CD4-positive, alpha-beta memory T cell (primary cell): ENCODE measurements at regions not wholly inside any gene's neighbourhood (a gene's known extent, or its start where the extent isn't known, plus 50 kb on each side); places are given as distances from the start of the nearest gene placed in this dataset.

ENCODE experiments used
- CTCF ChIA-PET: fragments of 350-600 bp; sonication (Branson Sonifier 250); formaldehyde crosslinking; loops from one replicate; lab custom pipeline; 2021; ENCODE audit warnings: inconsistent platforms; ENCODE audit not compliant: partially characterized antibody; lab: Charles Lee
- POLR2A ChIA-PET: fragments of 350-600 bp; sonication (Branson Sonifier 250); formaldehyde crosslinking; loops from one replicate; lab custom pipeline; 2021; ENCODE audit not compliant: partially characterized antibody; lab: Charles Lee
- DNase-seq, 5 donors: peaks; one replicate each; pipeline versions ENCODE4 v3.0.0 to v3.0.0-alpha.2; 2020 to 2022; ENCODE audit warnings: mixed read lengths in 1 of 5
- H3K27ac ChIP-seq: one replicate; pipeline ENCODE4 v1.7.0; 2013; ENCODE audit warnings: low read depth, low read length
- H3K27me3 ChIP-seq: 2 replicates; pipeline ENCODE4 v1.7.0; 2013; ENCODE audit warnings: mild to moderate bottlenecking, low read length, moderate library complexity; ENCODE audit not compliant: insufficient read depth
- H3K36me3 ChIP-seq: 2 replicates; pipeline ENCODE4 v1.7.0; 2013; ENCODE audit warnings: mild to moderate bottlenecking, low read length, moderate library complexity; ENCODE audit not compliant: insufficient read depth
- H3K4me1 ChIP-seq: 2 replicates; pipeline ENCODE4 v1.7.0; 2013; ENCODE audit warnings: mild to moderate bottlenecking, low read length, moderate library complexity; ENCODE audit not compliant: insufficient read depth
- H3K4me3 ChIP-seq, 2 donors: one replicate each; pipeline ENCODE4 v1.7.0; 2013; ENCODE audit warnings: low read length in 2 of 2, mild to moderate bottlenecking in 1 of 2
- H3K9me3 ChIP-seq, 2 donors: one replicate each; pipeline ENCODE4 v1.7.0; 2013; ENCODE audit warnings: low read length in 2 of 2, control low read depth in 1 of 2; ENCODE audit not compliant: control insufficient read depth in 1 of 2
- H3K27ac Mint-ChIP-seq, 7 donors: one replicate each; pipeline ENCODE4 v1.8.0; 2020 to 2021; ENCODE audit warnings: mixed read lengths in 7 of 7, mild to moderate bottlenecking in 6 of 7, inconsistent platforms in 3 of 7, moderate library complexity in 3 of 7
- H3K27me3 Mint-ChIP-seq, 2 donors: one replicate each; pipeline ENCODE4 v1.8.0; 2020 to 2021; ENCODE audit warnings: mixed read lengths in 2 of 2
- H3K36me3 Mint-ChIP-seq, 2 donors: one replicate each; pipeline ENCODE4 v1.8.0; 2020 to 2021; ENCODE audit warnings: mixed read lengths in 2 of 2, inconsistent platforms in 1 of 2, mild to moderate bottlenecking in 1 of 2
- H3K4me1 Mint-ChIP-seq, 4 donors: one replicate each; pipeline ENCODE4 v1.8.0; 2020 to 2021; ENCODE audit warnings: mixed read lengths in 4 of 4, mild to moderate bottlenecking in 1 of 4
- H3K4me3 Mint-ChIP-seq, 8 donors: one replicate each; pipeline ENCODE4 v1.8.0; 2020 to 2021; ENCODE audit warnings: mixed read lengths in 8 of 8, mild to moderate bottlenecking in 7 of 8, moderate library complexity in 6 of 8, inconsistent platforms in 3 of 8
- H3K9me3 Mint-ChIP-seq, 8 donors: one replicate each; pipeline ENCODE4 v1.8.0; 2020 to 2021; ENCODE audit warnings: mixed read lengths in 8 of 8, mild to moderate bottlenecking in 5 of 8, inconsistent platforms in 3 of 8, moderate library complexity in 1 of 8
- intact Hi-C: fragments of 100-400 bp; cut with micrococcal nuclease; formaldehyde crosslinking; loops from one replicate; pipeline ENCODE4 v1.15.1; 2023

DNA sequence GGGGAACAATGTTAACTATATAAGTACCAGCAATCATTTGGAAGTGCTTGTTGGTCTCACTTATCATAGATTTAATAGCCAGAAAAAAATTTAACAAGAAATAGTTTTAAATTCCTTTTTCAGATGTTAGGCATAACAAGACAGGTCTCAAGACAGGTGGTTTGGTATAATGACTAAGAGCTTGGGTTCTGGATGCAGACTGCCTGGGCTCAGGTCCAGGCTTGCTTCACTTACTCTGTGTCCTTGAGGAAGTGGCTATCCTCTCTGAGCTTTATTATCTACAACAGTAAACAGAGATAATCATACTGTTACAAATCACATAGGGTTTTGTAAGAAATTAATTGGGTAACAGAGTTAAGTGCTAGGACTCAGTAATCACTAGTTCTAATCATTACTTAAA, 338.0 kb upstream of the FLRT2 start:
- Mint-ChIP-seq H3K4me1 (no peaks in the 10 kb centered on the region), H3K36me3 (no peaks in the 10 kb centered on the region), H3K4me3 (no peak overlapping the region), H3K27me3 (no peaks in the 10 kb centered on the region), H3K27ac (no peak overlapping the region), H3K9me3 (peaks cover 0 to 30% (median 6%) of the 10 kb centered on the region in 8 donors)
- intact Hi-C loops, result no loop called here
- ChIA-PET POLR2A (no interaction called here), CTCF (no interaction called here)
- no peaks in the 10 kb centered on the region for H3K27me3 ChIP-seq
- H3K9me3 ChIP-seq, result no peaks in the 10 kb centered on the region
- no peak overlapping the region for H3K4me3 ChIP-seq
- H3K36me3 ChIP-seq, result no peaks in the 10 kb centered on the region
- no peak overlapping the region for H3K27ac ChIP-seq
- no peak for DNase-seq
- no peaks in the 10 kb centered on the region for H3K4me1 ChIP-seq

DNA sequence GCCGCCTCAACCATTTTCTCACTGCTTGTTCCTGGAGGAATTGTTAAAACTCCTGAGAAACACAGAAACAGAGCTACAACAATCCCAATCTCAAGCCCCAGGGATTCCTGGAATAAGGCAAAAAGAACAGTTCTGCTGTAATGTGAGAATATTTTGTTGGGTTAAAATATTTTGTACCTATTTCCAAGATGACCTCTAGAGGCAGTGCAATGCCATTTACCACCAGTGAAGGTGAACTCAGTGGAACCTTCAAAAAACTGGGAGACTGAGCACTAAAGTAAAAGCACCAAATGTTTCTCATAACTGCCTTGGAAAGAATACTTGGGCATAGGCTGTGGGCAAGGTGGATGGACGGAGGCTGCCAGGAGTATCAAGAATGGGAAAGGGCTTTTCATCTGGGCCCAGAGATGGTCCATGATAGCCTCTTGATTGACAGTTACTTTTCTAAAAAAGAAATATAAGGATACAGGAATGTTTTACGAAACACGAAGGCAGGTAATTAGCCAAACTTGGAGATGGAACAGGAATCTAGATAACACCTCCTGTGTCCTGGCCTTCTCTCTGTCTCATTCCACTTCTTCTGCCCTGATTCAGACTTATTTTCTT, 334.0 kb upstream of the FLRT2 start:
- no peak overlapping the region for H3K4me3 ChIP-seq
- H3K27ac Mint-ChIP-seq, result no peak overlapping the region
- H3K36me3 Mint-ChIP-seq, result no peaks in the 10 kb centered on the region
- no peaks in the 10 kb centered on the region for H3K9me3 ChIP-seq
- no peaks in the 10 kb centered on the region for H3K36me3 ChIP-seq
- intact Hi-C loops, result no loop called here
- CTCF ChIA-PET, result no interaction called here
- no peak overlapping the region for H3K4me3 Mint-ChIP-seq
- H3K27ac ChIP-seq, result no peak overlapping the region
- H3K4me1 ChIP-seq, result no peaks in the 10 kb centered on the region
- POLR2A ChIA-PET, result no interaction called here
- H3K27me3 Mint-ChIP-seq, result no peaks in the 10 kb centered on the region
- H3K4me1 Mint-ChIP-seq, result no peaks in the 10 kb centered on the region
- no peaks in the 10 kb centered on the region for H3K27me3 ChIP-seq
- DNase-seq, result no peak
- peaks cover 0 to 24% (median 4%) of the 10 kb centered on the region in 8 donors for H3K9me3 Mint-ChIP-seq

DNA sequence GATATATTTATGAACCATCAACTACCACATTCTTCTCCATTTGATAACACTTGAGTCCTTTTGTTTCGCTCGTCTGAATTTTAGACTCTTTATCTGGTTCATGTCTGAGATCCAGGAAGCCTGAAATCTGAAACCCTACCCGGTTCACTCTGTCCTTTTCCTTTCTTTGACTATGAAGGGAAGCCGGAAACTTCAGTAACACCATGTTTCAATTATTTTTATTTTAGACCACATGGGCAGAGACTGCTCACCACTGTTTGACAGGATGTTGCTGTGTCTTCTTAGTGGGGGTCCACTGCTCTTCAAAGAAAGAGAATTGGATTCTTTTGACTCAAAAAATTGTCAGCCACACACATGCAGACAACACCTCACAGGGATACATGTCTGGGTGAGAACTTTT, 331.9 kb upstream of the FLRT2 start:
- H3K9me3 Mint-ChIP-seq, result peaks cover 0 to 15% (median 4%) of the 10 kb centered on the region in 8 donors
- intact Hi-C loops, result no loop called here
- H3K9me3 ChIP-seq, result no peaks in the 10 kb centered on the region
- H3K36me3 ChIP-seq, result no peaks in the 10 kb centered on the region
- no peak overlapping the region for H3K4me3 Mint-ChIP-seq
- H3K36me3 Mint-ChIP-seq, result no peaks in the 10 kb centered on the region
- H3K27me3 ChIP-seq, result no peaks in the 10 kb centered on the region
- no peak overlapping the region for H3K4me3 ChIP-seq
- ChIA-PET POLR2A (no interaction called here), CTCF (no interaction called here)
- no peaks in the 10 kb centered on the region for H3K4me1 ChIP-seq
- H3K4me1 Mint-ChIP-seq, result no peaks in the 10 kb centered on the region
- no peak overlapping the region for H3K27ac ChIP-seq
- no peaks in the 10 kb centered on the region for H3K27me3 Mint-ChIP-seq
- H3K27ac Mint-ChIP-seq, result no peak overlapping the region
- no peak for DNase-seq

- Mint-ChIP-seq H3K27me3 (no peaks in the 10 kb centered on the region), H3K27ac (no peak overlapping the region), H3K4me3 (no peak overlapping the region), H3K4me1 (no peaks in the 10 kb centered on the region), H3K9me3 (peaks cover 0 to 17% (median 3%) of the 10 kb centered on the region in 8 donors), H3K36me3 (no peaks in the 10 kb centered on the region)
- Histone ChIP-seq H3K36me3 (no peaks in the 10 kb centered on the region), H3K27me3 (no peaks in the 10 kb centered on the region), H3K9me3 (no peaks in the 10 kb centered on the region), H3K4me1 (no peaks in the 10 kb centered on the region), H3K27ac (no peak overlapping the region), H3K4me3 (no peak overlapping the region)
- no peak for DNase-seq
- POLR2A ChIA-PET, result interaction anchor here (0.6 kb wide), 1 partner anchor 1136 kb away, joined by 3 read pairs; no protein-coding TSS in a partner anchor
- intact Hi-C loops, result no loop called here
- CTCF ChIA-PET, result no interaction called here
These were observed 324.1 kb upstream of the FLRT2 start for GRCh38 chr14:85205875-85206274.

GRCh38 chr14:85214471-85214870, 315.5 kb upstream of the FLRT2 start:
- H3K27ac Mint-ChIP-seq, result no peak overlapping the region
- H3K4me1 Mint-ChIP-seq, result no peaks in the 10 kb centered on the region
- Histone ChIP-seq H3K4me1 (no peaks in the 10 kb centered on the region), H3K27me3 (no peaks in the 10 kb centered on the region), H3K4me3 (no peak overlapping the region), H3K9me3 (no peaks in the 10 kb centered on the region), H3K36me3 (no peaks in the 10 kb centered on the region), H3K27ac (no peak overlapping the region)
- CTCF ChIA-PET, result no interaction called here
- H3K4me3 Mint-ChIP-seq, result no peak overlapping the region
- intact Hi-C loops, result no loop called here
- peaks cover 0 to 14% (median 5%) of the 10 kb centered on the region in 8 donors for H3K9me3 Mint-ChIP-seq
- no peaks in the 10 kb centered on the region for H3K27me3 Mint-ChIP-seq
- no peak for DNase-seq
- H3K36me3 Mint-ChIP-seq, result no peaks in the 10 kb centered on the region
- POLR2A ChIA-PET, result no interaction called here

DNA sequence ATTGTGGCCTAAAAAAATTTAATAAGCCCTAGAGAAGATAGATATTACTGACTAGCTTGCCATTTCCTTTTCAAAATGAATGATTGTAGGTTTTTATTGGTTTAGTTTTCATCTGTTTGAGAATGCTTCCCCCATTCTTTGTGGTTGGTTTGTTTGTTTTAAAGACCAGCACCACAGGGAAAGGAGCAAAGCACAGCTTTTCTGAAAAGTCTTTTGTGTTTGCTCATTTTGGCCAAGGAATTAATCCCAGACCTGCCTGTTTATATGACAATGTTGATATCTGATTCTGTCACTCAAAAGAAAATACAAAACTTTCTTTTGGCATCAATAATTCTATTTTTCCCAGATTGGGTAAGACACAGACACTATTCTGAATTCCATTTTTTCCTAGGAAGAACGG, 312.5 kb upstream of the FLRT2 start:
- Mint-ChIP-seq H3K27ac (no peak overlapping the region), H3K4me3 (no peak overlapping the region), H3K4me1 (no peaks in the 10 kb centered on the region), H3K9me3 (peaks cover 0 to 12% (median 8%) of the 10 kb centered on the region in 8 donors), H3K36me3 (no peaks in the 10 kb centered on the region), H3K27me3 (no peaks in the 10 kb centered on the region)
- CTCF ChIA-PET, result no interaction called here
- H3K36me3 ChIP-seq, result no peaks in the 10 kb centered on the region
- no peak overlapping the region for H3K4me3 ChIP-seq
- no peaks in the 10 kb centered on the region for H3K27me3 ChIP-seq
- H3K4me1 ChIP-seq, result no peaks in the 10 kb centered on the region
- H3K9me3 ChIP-seq, result no peaks in the 10 kb centered on the region
- intact Hi-C loops, result no loop called here
- DNase-seq, result no peak
- no peak overlapping the region for H3K27ac ChIP-seq
- POLR2A ChIA-PET, result no interaction called here

GRCh38 chr14:85218982-85219381, 311.0 kb upstream of the FLRT2 start:
- CTCF ChIA-PET, result no interaction called here
- H3K9me3 ChIP-seq, result no peaks in the 10 kb centered on the region
- no peaks in the 10 kb centered on the region for H3K27me3 ChIP-seq
- no peak overlapping the region for H3K27ac ChIP-seq
- H3K4me1 Mint-ChIP-seq, result no peaks in the 10 kb centered on the region
- no peaks in the 10 kb centered on the region for H3K27me3 Mint-ChIP-seq
- H3K27ac Mint-ChIP-seq, result no peak overlapping the region
- H3K9me3 Mint-ChIP-seq, result peaks cover 0 to 16% (median 7%) of the 10 kb centered on the region in 8 donors
- no peak for DNase-seq
- POLR2A ChIA-PET, result no interaction called here
- H3K36me3 ChIP-seq, result no peaks in the 10 kb centered on the region
- H3K4me3 ChIP-seq, result no peak overlapping the region
- H3K4me3 Mint-ChIP-seq, result no peak overlapping the region
- no peaks in the 10 kb centered on the region for H3K4me1 ChIP-seq
- intact Hi-C loops, result no loop called here
- no peaks in the 10 kb centered on the region for H3K36me3 Mint-ChIP-seq

DNA sequence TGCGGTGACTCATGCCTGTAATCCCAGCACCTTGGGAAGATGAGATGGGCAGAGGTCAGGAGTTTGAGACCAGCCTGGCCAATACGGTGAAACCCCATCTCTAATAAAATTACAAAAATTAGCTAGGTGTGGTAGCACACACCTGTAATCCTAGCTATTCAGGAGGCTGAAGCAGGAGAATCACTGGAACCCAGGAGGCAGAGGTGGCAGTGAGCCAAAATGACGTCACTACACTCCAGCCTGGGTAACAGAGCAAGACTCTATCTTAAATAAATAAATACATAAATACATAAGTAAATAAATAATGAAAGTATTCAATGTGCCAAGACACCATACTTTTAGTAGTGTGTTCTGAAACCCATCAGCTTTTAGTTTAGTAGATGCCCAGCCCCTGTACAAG, 308.1 kb upstream of the FLRT2 start:
- ChIA-PET POLR2A (no interaction called here), CTCF (no interaction called here)
- H3K36me3 ChIP-seq, result no peaks in the 10 kb centered on the region
- intact Hi-C loops, result no loop called here
- H3K4me1 Mint-ChIP-seq, result no peaks in the 10 kb centered on the region
- no peak overlapping the region for H3K27ac ChIP-seq
- no peaks in the 10 kb centered on the region for H3K27me3 ChIP-seq
- no peak overlapping the region for H3K27ac Mint-ChIP-seq
- peaks cover 0 to 20% (median 7%) of the 10 kb centered on the region in 8 donors for H3K9me3 Mint-ChIP-seq
- no peaks in the 10 kb centered on the region for H3K4me1 ChIP-seq
- H3K36me3 Mint-ChIP-seq, result no peaks in the 10 kb centered on the region
- no peak for DNase-seq
- H3K9me3 ChIP-seq, result no peaks in the 10 kb centered on the region
- H3K27me3 Mint-ChIP-seq, result no peaks in the 10 kb centered on the region
- H3K4me3 Mint-ChIP-seq, result no peak overlapping the region
- no peak overlapping the region for H3K4me3 ChIP-seq
